CD14-positive monocyte (primary cell): ENCODE measurements at regions not wholly inside any gene's neighbourhood (a gene's known extent, or its start where the extent isn't known, plus 50 kb on each side); places are given as distances from the start of the nearest gene placed in this dataset.

ENCODE experiments used
- DNase-seq, 3 donors: peaks; one replicate each; pipeline ENCODE4 v3.0.0-alpha.2; 2011 to 2022
- H2AFZ ChIP-seq: 2 replicates; pipeline ENCODE4 v1.6.0; 2012; ENCODE audit warnings: mild to moderate bottlenecking, low read depth, low read length, inconsistent platforms; ENCODE audit not compliant: insufficient read depth, poor library complexity, severe bottlenecking
- H3K27ac ChIP-seq, 2 donors: 1 replicate in 1 of 2; 2 replicates in 1 of 2; pipeline ENCODE4 v1.5.1; 2012 to 2013; ENCODE audit warnings: low read length in 2 of 2, control low read depth in 1 of 2, inconsistent platforms in 1 of 2, low read depth in 1 of 2, mild to moderate bottlenecking in 1 of 2
- H3K27me3 ChIP-seq, 2 donors: one replicate each; pipeline versions ENCODE4 v1.6.0 to v1.6.1; 2011 to 2013; ENCODE audit warnings: low read length in 2 of 2; ENCODE audit not compliant: control insufficient read depth in 2 of 2, insufficient read depth in 2 of 2
- H3K36me3 ChIP-seq, 2 donors: replicated peaks in 1 of 2; 1 replicate in 1 of 2; 2 replicates in 1 of 2; pipeline versions ENCODE4 v1.5.1 to v1.6.1; 2012 to 2013; ENCODE audit warnings: low read length in 2 of 2, control low read depth in 1 of 2, inconsistent platforms in 1 of 2, mild to moderate bottlenecking in 1 of 2; ENCODE audit not compliant: insufficient read depth in 2 of 2, control insufficient read depth in 1 of 2
- H3K4me1 ChIP-seq, 2 donors: 1 replicate in 1 of 2; 2 replicates in 1 of 2; pipeline versions ENCODE4 v1.5.1 to v1.6.1; 2012 to 2013; ENCODE audit warnings: low read length in 2 of 2, control low read depth in 1 of 2, inconsistent platforms in 1 of 2, mild to moderate bottlenecking in 1 of 2, moderate library complexity in 1 of 2; ENCODE audit not compliant: insufficient read depth in 2 of 2, control insufficient read depth in 1 of 2
- H3K4me2 ChIP-seq: replicated peaks from 2 replicates; pipeline ENCODE3; 2012; ENCODE audit warnings: low read length, moderate library complexity, mild to moderate bottlenecking; ENCODE audit not compliant: poor library complexity, severe bottlenecking; ENCODE audit errors: extremely low read depth
- H3K4me3 ChIP-seq, 3 experiments: fragments of 200-600 bp in 1 of 3; sonication (generic) in 1 of 3; replicated peaks in 1 of 3; 1 replicate in 2 of 3; 2 replicates in 1 of 3; pipeline ENCODE4 v1.5.1; 2011 to 2013; ENCODE audit warnings: low read length in 3 of 3, mild to moderate bottlenecking in 3 of 3, control low read depth in 2 of 3, low read depth in 2 of 3, inconsistent platforms in 1 of 3, moderate library complexity in 1 of 3
- H3K79me2 ChIP-seq: 2 replicates; pipeline ENCODE4 v1.6.0; 2012; ENCODE audit warnings: mild to moderate bottlenecking, control low read depth, inconsistent platforms, low read length, moderate library complexity; ENCODE audit not compliant: insufficient read depth
- H3K9ac ChIP-seq: 2 replicates; pipeline ENCODE4 v1.6.0; 2017; ENCODE audit warnings: low read length, mild to moderate bottlenecking; ENCODE audit not compliant: insufficient read depth, poor library complexity, severe bottlenecking
- H3K9me3 ChIP-seq, 2 donors: replicated peaks in 1 of 2; 1 replicate in 1 of 2; 2 replicates in 1 of 2; pipeline versions ENCODE4 v1.5.1 to v1.6.1; 2012 to 2013; ENCODE audit warnings: low read length in 2 of 2, control low read depth in 1 of 2; ENCODE audit not compliant: control insufficient read depth in 1 of 2, insufficient read depth in 1 of 2
- H4K20me1 ChIP-seq: 2 replicates; pipeline ENCODE4 v1.6.0; 2012; ENCODE audit warnings: mild to moderate bottlenecking, low read length, control low read depth, moderate library complexity; ENCODE audit not compliant: insufficient read depth
- H3K27ac Mint-ChIP-seq, 7 donors: one replicate each; pipeline ENCODE4 v1.8.0; 2020; ENCODE audit warnings: mild to moderate bottlenecking in 7 of 7, mixed read lengths in 7 of 7, moderate library complexity in 6 of 7, inconsistent platforms in 2 of 7
- H3K27me3 Mint-ChIP-seq, 3 donors: one replicate each; pipeline ENCODE4 v1.8.0; 2021 to 2022; ENCODE audit warnings: low read depth in 3 of 3, mild to moderate bottlenecking in 3 of 3, mixed read lengths in 3 of 3, moderate library complexity in 3 of 3, inconsistent platforms in 1 of 3
- H3K36me3 Mint-ChIP-seq, 2 donors: one replicate each; pipeline ENCODE4 v1.8.0; 2020; ENCODE audit warnings: mixed read lengths in 2 of 2, inconsistent platforms in 1 of 2, mild to moderate bottlenecking in 1 of 2
- H3K4me1 Mint-ChIP-seq: one replicate; pipeline ENCODE4 v1.8.0; 2020; ENCODE audit warnings: mild to moderate bottlenecking, mixed read lengths
- H3K4me3 Mint-ChIP-seq, 2 donors: one replicate each; pipeline ENCODE4 v1.8.0; 2020; ENCODE audit warnings: mild to moderate bottlenecking in 2 of 2, mixed read lengths in 2 of 2, moderate library complexity in 1 of 2
- H3K9me3 Mint-ChIP-seq, 7 donors: one replicate each; pipeline ENCODE4 v1.8.0; 2020 to 2022; ENCODE audit warnings: mixed read lengths in 7 of 7, mild to moderate bottlenecking in 6 of 7, moderate library complexity in 6 of 7, inconsistent platforms in 2 of 7
- CTCF ChIP-seq: fragments of 200-600 bp; IDR thresholded peaks from one replicate; pipeline ENCODE4 v1.8.0; 2022; ENCODE audit warnings: antibody characterized with exemption, mild to moderate bottlenecking
- WGBS: methylation state at CpG from one replicate; pipeline ENCODE4 v1.1.5; 2013; ENCODE audit warnings: missing lambda C conversion rate; ENCODE audit not compliant: insufficient coverage; 5-methylcytosine and 5-hydroxymethylcytosine counted together
- intact Hi-C, 2 donors: fragments of 100-400 bp; cut with micrococcal nuclease; formaldehyde crosslinking; loops; one replicate each; pipeline versions ENCODE4 v1.15.0 to v1.15.1; 2023

- Histone ChIP-seq H3K4me2 (no peak overlapping the region), H3K79me2 (no peaks in the 10 kb centered on the region), H3K27me3 (no peaks in the 10 kb centered on the region), H3K36me3 (no peaks in the 10 kb centered on the region), H3K27ac (no peak overlapping the region), H3K9me3 (no peaks in the 10 kb centered on the region), H3K9ac (no peak overlapping the region), H3K4me1 (no peaks in the 10 kb centered on the region), H2AFZ (no peak overlapping the region), H3K4me3 (no peak overlapping the region), H4K20me1 (no peaks in the 10 kb centered on the region)
- WGBS: 100% methylated on average over 1 of the region's 5 CpGs
- Mint-ChIP-seq H3K36me3 (no peaks in the 10 kb centered on the region), H3K4me1 (no peaks in the 10 kb centered on the region), H3K4me3 (no peak overlapping the region), H3K9me3 (peaks cover 0 to 6% (median 0%) of the 10 kb centered on the region in 7 donors), H3K27ac (no peak overlapping the region), H3K27me3 (no peaks in the 10 kb centered on the region)
- intact Hi-C loops: no loop called here
- DNase-seq: no peak
- no peak for TF ChIP-seq CTCF
Measured at GRCh38 chr1:217268058-217268457, 362.8 kb downstream of the GPATCH2 start.

- Histone ChIP-seq H3K9ac (no peak overlapping the region), H3K36me3 (no peaks in the 10 kb centered on the region), H3K4me1 (no peaks in the 10 kb centered on the region), H3K27me3 (no peaks in the 10 kb centered on the region), H3K79me2 (no peaks in the 10 kb centered on the region), H3K27ac (no peak overlapping the region), H4K20me1 (no peaks in the 10 kb centered on the region), H3K4me3 (no peak overlapping the region), H3K9me3 (no peaks in the 10 kb centered on the region), H2AFZ (no peak overlapping the region), H3K4me2 (no peak overlapping the region)
- Mint-ChIP-seq H3K27me3 (no peaks in the 10 kb centered on the region), H3K4me1 (no peaks in the 10 kb centered on the region), H3K27ac (no peak overlapping the region), H3K4me3 (no peak overlapping the region), H3K9me3 (peaks cover 0 to 7% (median 4%) of the 10 kb centered on the region in 7 donors), H3K36me3 (no peaks in the 10 kb centered on the region)
- intact Hi-C loops: no loop called here
- WGBS: no CpG with 5 or more reads among the region's 2 CpGs
- TF ChIP-seq CTCF: no peak
- no peak for DNase-seq
Measured at GRCh38 chr1:217261636-217262035, 369.3 kb downstream of the GPATCH2 start.
